GM12878 (cell line): ENCODE measurements at regions not wholly inside any gene's neighbourhood (a gene's known extent, or its start where the extent isn't known, plus 50 kb on each side); places are given as distances from the start of the nearest gene placed in this dataset.

Experiments used
- ATAC-seq: fragments of 200-7000 bp; cut with Tn5 transposase; 3 replicates; pipeline ENCODE4 v1.9.1; 2020; ENCODE audit warnings: mild to moderate bottlenecking, moderate library complexity
- BruUV-seq: library from RNA; stranded (reverse); fragments of 400-500 nt; replicated peaks from 2 replicates; lab custom pipeline; 2021; lab: Mats Ljungman, UMichigan
- CTCF ChIA-PET: fragments of 300-600 bp; sonication (Branson Sonifier 250); formaldehyde crosslinking; extraction: SDS; loops from one replicate; lab custom pipeline; 2021; ENCODE audit warnings: inconsistent platforms; lab: Yijun Ruan, JAX
- POLR2A ChIA-PET: fragments of 350-600 bp; formaldehyde crosslinking; extraction: SDS; loops from one replicate; lab custom pipeline; 2021; ENCODE audit warnings: inconsistent platforms; lab: Charles Lee
- RAD21 ChIA-PET: fragments of 300-600 bp; sonication (Branson Sonifier 250); formaldehyde crosslinking; loops from one replicate; lab custom pipeline; 2023; ENCODE audit warnings: antibody characterized with exemption; ENCODE audit not compliant: unreplicated experiment; lab: Charles Lee
- SMC1A ChIA-PET: fragments of 300-600 bp; sonication (Branson Sonifier 250); formaldehyde crosslinking; loops from one replicate; lab custom pipeline; 2023; ENCODE audit not compliant: unreplicated experiment, uncharacterized antibody; lab: Charles Lee
- DNase-seq: peaks from one replicate; pipeline ENCODE4 v3.0.0-alpha.2; 2011; ENCODE audit warnings: low read depth, low spot score
- FAIRE-seq: peaks from 3 replicates; lab custom pipeline; 2011; peaks lifted over from hg19 to GRCh38; lab: Jason Lieb, UNC
- H2AFZ ChIP-seq: 2 replicates; pipeline ENCODE4 v1.6.0; 2011; ENCODE audit warnings: low read depth, low read length, control low read depth; ENCODE audit not compliant: control insufficient read depth
- H3K27ac ChIP-seq: 2 replicates; pipeline ENCODE4 v1.5.1; 2011; ENCODE audit warnings: control low read depth; ENCODE audit not compliant: control insufficient read depth, insufficient read depth
- H3K27me3 ChIP-seq, 2 experiments: replicated peaks in 1 of 2; 2 replicates each; pipeline versions ENCODE4 v1.6.0 to v1.6.1; 2011; ENCODE audit warnings: low read length in 1 of 2; ENCODE audit not compliant: control insufficient read depth in 2 of 2, insufficient read depth in 2 of 2
- H3K36me3 ChIP-seq, 2 experiments: 2 replicates each; pipeline ENCODE4 v1.5.1; 2011; ENCODE audit warnings: low read length in 1 of 2; ENCODE audit not compliant: control insufficient read depth in 2 of 2, insufficient read depth in 2 of 2
- H3K4me1 ChIP-seq: 2 replicates; pipeline ENCODE4 v1.6.1; 2011; ENCODE audit warnings: mild to moderate bottlenecking, low read length, moderate library complexity, mixed read lengths; ENCODE audit not compliant: control insufficient read depth, insufficient read depth
- H3K4me2 ChIP-seq: 2 replicates; pipeline ENCODE4 v1.6.0; 2011; ENCODE audit warnings: control low read depth; ENCODE audit not compliant: control insufficient read depth, insufficient read depth
- H3K4me3 ChIP-seq: fragments of 200-600 bp; sonication (generic); 2 replicates; pipeline ENCODE4 v1.5.1; 2016
- H3K79me2 ChIP-seq: 2 replicates; pipeline ENCODE4 v1.6.0; 2011; ENCODE audit warnings: low read length; ENCODE audit not compliant: control insufficient read depth, insufficient read depth
- H3K9ac ChIP-seq: 2 replicates; pipeline ENCODE4 v1.8.0; 2011; ENCODE audit warnings: low read length, control low read depth, mixed read lengths; ENCODE audit not compliant: control insufficient read depth, insufficient read depth
- H3K9me3 ChIP-seq: replicated peaks from 3 replicates; pipeline ENCODE4 v1.5.1; 2011; ENCODE audit warnings: mild to moderate bottlenecking, low read length; ENCODE audit not compliant: control insufficient read depth, insufficient read depth
- H4K20me1 ChIP-seq: 2 replicates; pipeline ENCODE4 v1.6.0; 2011; ENCODE audit not compliant: control insufficient read depth, insufficient read depth
- ATF3 ChIP-seq: IDR thresholded peaks from 2 replicates; pipeline ENCODE4 v1.6.1; 2011; ENCODE audit warnings: low read depth, mild to moderate bottlenecking, low read length, moderate library complexity, borderline replicate concordance; ENCODE audit errors: extremely low read depth
- CREB1 ChIP-seq: IDR thresholded peaks from 2 replicates; pipeline ENCODE4 v1.6.1; 2012; ENCODE audit warnings: low read depth, mild to moderate bottlenecking, inconsistent platforms
- RCOR1 ChIP-seq: conservative IDR thresholded peaks from 2 replicates; pipeline ENCODE4 v1.6.1; 2012; ENCODE audit warnings: low read depth, low read length, improper control_type of control experiment
- RFX5 ChIP-seq: IDR thresholded peaks from 2 replicates; pipeline ENCODE4 v1.6.1; 2011; ENCODE audit warnings: low read depth, low read length, improper control_type of control experiment
- TCF3 ChIP-seq: IDR thresholded peaks from 2 replicates; pipeline ENCODE4 v1.6.1; 2012; ENCODE audit warnings: low read depth, mild to moderate bottlenecking, low read length, borderline replicate concordance; ENCODE audit not compliant: insufficient read depth
- ZBTB33 ChIP-seq: fragments of 450-650 bp; IDR thresholded peaks from 2 replicates; pipeline ENCODE4 v1.6.1; 2017; ENCODE audit warnings: mild to moderate bottlenecking
- ZNF592 ChIP-seq: fragments of 450-650 bp; IDR thresholded peaks from 2 replicates; pipeline ENCODE4 v1.6.1; 2017; ENCODE audit warnings: mild to moderate bottlenecking, moderate library complexity
- WGBS: methylation state at CpG from one replicate; pipeline ENCODE4 v1.1.6; 2016; ENCODE audit warnings: low lambda C conversion rate; ENCODE audit not compliant: insufficient replicate concordance, insufficient coverage; ENCODE audit errors: missing lambda C conversion rate; 5-methylcytosine and 5-hydroxymethylcytosine counted together
- in situ Hi-C: fragments of 300-500 bp; cut with MboI; formaldehyde crosslinking; loops from 9 replicates; pipeline ENCODE4 v1.14.3; 2018; ENCODE audit warnings: mixed read lengths
- intact Hi-C: fragments of 100-400 bp; cut with micrococcal nuclease; formaldehyde crosslinking; loops from one replicate; pipeline ENCODE4 v1.14.2; 2022; ENCODE audit not compliant: unreplicated experiment

GRCh38 chr1:80542231-80542630, 1258.5 kb upstream of the ADGRL2 start (continued):
- no peak for TF ChIP-seq ZNF592

GRCh38 chr1:80540596-80540995, 1260.1 kb upstream of the ADGRL2 start:
- H3K79me2 ChIP-seq: no peaks in the 10 kb centered on the region
- FAIRE-seq (no peak), DNase-seq (no peak), ATAC-seq (no peak)
- H3K4me1 ChIP-seq: no peaks in the 10 kb centered on the region
- no peak overlapping the region for H2AFZ ChIP-seq
- no peaks in the 10 kb centered on the region for H4K20me1 ChIP-seq
- ChIA-PET POLR2A (no interaction called here), CTCF (no interaction called here), RAD21 (no interaction called here), SMC1A (no interaction called here)
- BruUV-seq: no TSS peak
- H3K4me3 ChIP-seq: no peak overlapping the region
- no peaks in the 10 kb centered on the region for H3K9me3 ChIP-seq
- no peaks in the 10 kb centered on the region for H3K36me3 ChIP-seq
- no peak overlapping the region for H3K9ac ChIP-seq
- intact Hi-C loops: no loop called here
- H3K27ac ChIP-seq: no peak overlapping the region
- H3K27me3 ChIP-seq: no peaks in the 10 kb centered on the region
- in situ Hi-C loops: no loop called here
- no peak for TF ChIP-seq ATF3
- TF ChIP-seq CREB1: no peak
- TF ChIP-seq RCOR1: no peak
- TF ChIP-seq ZBTB33: no peak
- no peak for TF ChIP-seq TCF3
- no peak for TF ChIP-seq RFX5
- H3K4me2 ChIP-seq: no peak overlapping the region
- 0% methylated on average over 1 of the region's 1 CpG for WGBS
